EL (cell line): ENCODE measurements at regions not wholly inside any gene's neighbourhood (a gene's known extent, or its start where the extent isn't known, plus 50 kb on each side); places are given as distances from the start of the nearest gene placed in this dataset.
"Not testable (repeated sequence)": the region's sequence is repeated elsewhere in the genome, so short reads cannot be mapped to it uniquely, and the experiment has no call there.

Experiments
- DNase-seq: peaks from one replicate; pipeline ENCODE4 v3.0.0-alpha.2; 2016

DNA sequence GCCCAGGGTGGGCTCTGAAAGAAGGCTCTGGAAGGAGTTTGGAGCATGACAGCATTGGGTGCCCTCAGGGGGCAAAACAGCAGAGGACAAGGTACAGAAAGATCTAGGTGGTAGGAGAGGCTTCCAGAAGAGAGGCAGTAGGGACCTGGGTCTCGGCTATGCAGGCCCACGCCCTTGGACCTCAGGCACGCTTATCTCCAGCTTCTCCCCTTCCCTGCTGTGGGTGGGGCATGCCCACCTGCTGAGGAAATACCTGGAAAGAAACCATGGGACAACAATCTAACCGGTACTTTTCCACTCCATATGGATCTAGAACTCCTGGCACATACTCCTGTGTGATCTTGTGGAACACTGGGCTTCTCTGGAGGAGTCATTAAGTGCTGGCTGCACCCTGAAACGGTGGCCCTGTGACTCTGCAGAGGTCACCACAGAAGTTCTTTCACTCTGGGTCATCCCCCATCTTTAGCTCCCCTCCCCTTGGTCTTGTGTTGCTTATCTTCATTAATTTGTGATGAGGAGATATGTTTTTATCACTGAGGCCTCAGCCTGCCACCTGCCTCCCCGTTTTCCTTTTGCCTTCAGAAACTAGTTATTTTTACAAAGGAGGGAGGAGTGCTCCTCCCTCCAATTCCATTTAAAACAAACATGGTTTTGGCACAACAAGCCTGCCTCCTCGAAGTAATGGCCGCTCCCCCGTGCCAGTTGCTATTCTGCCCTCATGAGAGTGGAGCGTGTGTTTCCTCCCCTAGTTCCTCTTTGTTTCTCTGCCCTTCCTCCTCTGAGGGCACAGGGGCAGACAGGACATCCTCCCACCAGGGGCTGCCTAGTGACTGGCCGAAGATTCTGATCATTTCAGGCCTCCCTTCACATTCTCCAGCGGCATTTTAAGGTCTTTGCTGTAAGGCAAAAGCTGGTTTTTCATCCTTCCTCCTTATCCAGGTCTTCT lies 78.0 kb upstream of the ATP5PO start:
- DNase-seq = no peak

DNA sequence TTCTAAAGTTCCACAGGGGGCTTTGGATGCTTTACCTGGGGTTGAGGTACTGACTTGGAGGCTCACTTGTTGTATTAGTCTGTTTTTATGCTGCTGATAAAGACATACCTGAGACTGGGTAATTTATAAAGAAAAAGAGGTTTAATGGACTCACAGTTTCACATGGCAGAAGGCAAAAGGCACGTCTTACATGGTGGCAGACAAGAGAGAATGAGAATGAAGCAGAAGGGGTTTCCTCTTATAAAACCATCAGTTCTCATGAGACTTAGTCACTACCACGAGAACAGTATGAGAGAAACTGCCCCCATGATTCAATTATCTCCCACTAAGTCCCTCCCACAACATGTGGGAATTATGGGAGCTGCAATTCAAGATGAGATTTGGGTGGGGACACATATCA lies 76.8 kb upstream of the ATP5PO start:
- not testable (repeated sequence) for DNase-seq

DNA sequence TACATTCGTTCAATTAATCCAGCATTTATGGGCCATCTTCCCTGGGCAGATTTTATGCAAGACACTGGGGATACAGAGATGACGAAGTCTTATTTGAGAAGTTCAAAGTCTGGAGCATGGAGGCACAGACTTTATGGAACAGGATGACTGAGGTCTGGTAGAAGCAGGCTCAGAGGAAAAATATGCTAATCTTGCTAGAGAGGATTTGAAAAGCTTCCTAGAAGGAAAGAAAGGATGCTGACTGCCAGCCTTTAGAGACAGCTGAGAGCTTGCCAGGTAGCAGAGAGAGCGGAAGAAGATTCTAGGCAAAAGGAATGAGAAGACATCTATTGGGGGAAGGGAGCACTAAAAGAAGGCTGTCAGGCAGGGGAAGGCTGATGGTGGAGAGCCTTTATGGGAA lies 75.5 kb upstream of the ATP5PO start:
- no peak for DNase-seq

DNA sequence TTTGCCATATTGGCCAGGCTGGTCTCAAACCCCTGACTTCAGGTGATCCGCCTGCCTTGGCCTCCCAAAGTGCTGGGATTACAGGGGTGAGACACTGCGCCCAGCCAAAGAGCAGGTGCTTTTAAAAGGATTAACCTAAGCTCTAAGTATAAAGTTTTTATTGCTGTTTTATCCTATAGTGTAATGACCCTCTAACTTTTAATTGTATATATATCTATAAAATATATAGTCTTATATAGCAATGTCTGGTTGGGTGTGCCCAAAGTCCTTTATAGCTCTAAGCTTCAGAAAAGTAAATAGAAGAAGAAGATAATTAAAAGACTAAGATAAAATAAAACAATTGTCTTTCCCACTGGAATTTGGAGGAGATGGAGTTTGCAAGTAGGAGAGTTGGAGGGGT lies 73.8 kb upstream of the ATP5PO start:
- no peak for DNase-seq

DNA sequence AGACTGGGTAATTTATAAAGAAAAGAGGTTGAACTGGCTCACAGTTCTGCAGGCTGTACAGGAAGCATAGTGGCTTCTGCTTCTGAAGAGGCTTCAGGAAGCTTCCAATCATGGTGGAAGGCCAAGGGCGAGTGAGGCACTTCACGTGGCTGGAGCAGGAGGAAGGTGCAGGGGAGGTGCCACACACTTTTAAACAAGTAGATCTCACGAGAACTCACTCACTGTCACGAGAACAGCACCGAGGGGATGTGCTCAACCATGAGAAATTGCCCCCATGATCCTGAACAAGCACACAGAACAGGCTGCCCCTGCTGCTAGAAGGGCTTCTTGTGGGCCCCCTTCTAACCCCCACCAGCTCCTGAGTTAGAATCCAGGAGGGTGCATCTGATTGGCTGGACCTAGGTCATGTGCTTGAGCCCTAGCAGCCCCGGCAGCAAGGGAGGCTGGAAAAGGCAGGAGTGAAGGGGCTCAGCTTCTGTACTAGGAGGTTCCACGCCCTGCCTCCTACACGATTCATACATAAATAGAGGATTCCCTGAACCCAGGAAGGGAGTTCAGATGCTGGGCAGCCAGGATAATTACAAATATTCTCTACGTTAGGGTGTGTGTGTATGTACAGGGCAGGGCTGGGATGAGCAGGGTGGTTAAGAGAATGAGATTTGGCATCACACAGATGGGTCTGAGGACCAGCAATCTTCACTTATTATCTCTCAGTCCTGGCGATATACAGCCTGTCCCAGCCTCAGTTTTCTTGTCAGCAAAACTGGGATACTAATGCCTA lies 72.8 kb upstream of the ATP5PO start:
- no peak for DNase-seq

DNA sequence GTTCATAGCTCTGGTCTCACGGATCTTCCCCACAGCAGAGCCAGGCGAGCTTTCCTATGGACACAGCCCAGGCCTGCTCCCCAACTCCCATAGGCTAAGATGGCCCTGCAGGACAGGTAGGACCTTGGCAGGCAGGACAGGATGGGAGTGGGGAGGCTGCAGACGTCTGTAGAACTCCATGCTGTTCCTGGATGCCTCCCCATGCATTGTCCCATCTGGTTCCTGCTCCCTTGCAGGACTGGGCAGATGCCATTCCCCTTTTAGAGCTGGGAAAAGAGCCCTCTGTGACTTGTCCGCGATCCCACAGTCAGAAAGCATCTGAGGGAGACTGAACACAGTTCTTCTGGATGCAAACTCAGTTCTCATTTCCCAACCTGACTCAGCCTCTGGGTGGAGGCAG lies 71.9 kb upstream of the ATP5PO start:
- DNase-seq = no peak

DNA sequence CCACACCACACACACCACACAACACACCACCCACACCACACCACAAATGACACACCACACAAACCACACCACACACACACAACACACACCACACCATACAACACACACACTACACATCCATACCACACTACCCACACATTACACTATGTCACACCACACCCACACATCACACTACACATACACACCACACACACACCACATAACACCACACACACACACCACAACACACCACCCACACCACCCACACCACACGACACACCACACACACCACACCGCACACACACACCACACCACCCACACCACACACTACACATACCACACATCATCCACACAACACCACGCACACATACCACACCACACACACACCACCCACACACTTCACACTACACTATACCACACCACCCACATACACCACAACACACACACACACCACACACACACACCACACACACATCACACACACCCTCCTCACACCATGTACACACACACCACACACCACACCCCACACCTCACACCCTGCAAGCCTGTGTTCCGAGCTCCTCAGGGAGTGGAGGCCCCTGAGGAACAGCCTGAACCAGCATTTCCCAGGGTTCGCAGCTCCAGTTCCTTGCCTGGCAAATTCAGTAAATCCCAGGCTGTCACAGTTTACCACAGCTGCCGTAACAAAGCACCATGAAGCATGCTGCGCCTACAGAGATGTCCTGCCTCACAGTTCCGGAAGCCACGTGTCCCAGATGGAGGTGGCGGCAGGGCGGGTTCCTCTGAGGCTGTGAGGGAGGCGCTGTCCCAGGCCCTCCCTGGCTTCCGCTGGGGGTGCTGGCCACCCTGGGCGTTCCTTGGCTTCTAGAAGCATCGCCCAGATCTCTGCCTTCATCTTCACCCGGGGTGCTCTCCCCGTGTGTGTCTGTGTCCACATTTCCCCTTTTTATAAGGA lies 69.8 kb upstream of the ATP5PO start:
- no peak for DNase-seq

DNA sequence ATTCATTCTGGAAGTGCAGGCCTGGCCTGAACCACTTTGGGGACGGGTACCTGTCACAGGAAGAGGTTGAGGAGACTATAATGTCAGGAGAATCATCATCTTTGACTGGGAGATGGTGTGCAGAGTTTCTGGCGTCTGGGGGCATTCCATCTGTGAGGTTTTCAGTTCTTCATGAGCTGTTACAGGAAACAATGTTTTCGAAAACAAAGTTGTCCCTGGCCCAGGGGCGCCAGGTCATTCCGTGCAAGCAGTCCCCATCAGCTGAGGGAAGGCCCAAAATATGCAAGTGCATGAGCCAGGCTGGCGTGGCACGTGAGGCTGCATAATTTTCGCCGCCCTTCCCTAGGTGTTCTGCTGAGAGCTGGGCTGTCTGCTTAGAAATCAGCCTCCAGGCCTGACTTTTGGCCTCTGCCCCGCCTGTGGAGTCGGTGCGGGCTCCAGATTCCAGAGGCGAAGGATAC lies 68.4 kb upstream of the ATP5PO start:
- DNase-seq = no peak

DNA sequence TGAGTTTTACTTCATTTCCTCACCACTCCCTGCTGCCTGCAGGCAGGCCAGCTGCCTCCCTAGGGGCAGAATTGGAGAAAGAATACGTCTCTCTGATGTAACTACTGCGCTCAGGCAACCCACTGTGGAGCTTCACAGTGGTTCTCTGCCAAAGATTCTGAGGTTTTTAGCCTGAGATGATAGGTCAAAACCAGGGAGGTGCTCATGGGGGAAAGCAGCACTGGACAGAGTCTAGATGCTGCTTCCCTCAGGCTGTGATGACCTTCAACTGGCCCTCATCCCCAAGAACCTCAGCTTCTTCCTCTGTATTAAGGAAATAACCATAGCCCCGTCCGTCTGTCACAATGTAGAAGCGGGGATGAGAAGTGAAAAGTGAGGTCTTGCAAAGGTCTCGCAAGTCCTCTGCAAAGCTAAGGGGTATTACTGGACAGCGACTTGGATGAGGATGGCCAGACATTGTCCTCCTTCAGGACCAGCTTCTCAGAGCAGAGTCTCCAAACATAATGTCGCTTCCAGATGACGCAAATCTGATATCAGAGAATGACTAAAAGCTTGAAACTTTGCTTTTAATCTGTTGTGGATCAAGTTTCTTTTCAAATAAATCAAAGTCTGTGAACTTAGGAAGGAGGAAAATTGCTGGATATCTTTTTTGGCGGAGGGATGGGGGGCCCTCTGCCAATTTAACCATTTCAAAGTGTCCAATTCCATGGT lies 65.9 kb upstream of the ATP5PO start:
- DNase-seq = no peak

DNA sequence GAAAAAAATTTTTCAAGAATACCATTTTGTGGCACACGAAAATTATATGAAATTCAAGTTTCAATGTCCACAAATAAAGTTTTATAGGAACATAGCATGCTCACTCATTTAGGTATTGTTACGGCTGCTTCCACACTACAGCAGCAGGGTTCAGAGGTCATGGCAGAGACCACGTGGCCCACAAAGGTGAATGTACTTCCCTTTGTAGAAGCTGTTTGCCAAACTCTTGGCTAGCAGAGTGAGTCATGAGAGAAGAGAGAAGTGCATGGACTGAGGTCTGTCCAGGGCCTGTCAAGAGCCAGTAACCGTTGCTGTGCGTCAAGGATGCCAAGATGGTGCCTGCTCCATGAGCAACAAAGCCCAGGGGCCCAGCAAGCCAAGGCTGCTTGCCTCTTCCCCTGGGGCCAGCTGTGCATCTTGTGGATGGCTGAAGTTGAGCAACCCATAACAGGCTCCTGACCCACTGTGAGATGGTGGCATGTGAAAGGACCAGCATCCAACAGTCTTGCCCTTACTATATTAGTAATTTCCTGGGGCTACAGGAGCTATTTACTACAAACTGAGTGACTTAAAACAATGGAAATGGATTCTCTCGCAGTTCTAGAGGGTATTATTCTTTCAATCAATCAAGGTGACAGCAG lies 64.8 kb upstream of the ATP5PO start:
- DNase-seq = no peak

DNA sequence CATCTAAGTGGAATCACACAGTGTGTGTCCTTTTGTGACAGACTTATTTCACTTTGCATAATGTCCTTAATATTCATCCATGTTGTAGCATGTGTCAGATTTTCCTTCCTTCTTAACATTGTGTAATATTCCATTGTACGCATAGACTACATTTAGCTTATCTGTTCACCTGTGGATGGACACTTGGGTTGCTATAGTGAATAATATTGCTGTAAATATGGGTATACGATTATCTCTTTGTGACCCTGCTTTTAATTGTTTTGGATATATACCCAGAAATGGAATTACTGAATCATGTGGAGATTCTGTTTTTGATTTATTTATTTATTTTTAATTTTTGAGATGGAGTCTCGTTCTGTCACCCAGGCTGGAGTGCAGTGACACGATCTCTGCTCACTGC lies 63.0 kb upstream of the ATP5PO start:
- no peak for DNase-seq

DNA sequence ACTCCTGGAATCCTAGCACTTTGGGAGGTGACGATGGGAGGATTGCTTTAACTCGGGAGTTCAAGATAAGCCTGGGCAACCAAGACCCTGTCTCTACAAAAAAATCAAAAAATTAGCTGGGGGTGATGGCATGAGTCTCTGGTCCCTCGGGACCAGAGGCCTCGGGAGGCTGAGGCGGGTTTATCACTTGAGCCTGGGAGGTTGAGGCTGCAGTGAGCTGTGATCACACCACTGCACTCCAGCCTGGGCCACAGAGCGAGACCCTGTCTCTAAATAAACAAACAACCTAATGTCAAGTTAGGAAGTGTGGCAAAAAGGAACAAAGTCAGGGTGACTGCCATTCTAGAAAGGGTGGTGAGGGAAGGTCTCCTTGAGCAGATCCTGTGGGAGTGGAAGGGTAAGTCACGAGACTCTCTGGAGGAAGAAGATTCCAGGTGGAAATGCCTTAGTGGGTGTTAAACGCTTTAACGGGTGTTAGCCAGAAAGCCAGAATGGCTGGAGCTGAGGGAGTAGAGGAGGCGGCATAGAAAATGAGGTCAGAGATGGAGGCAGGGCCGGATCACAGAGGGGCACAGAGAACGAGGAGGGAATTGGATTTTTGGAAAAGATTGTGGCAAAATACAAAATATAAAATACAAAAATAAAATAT lies 62.2 kb upstream of the ATP5PO start:
- no peak for DNase-seq

DNA sequence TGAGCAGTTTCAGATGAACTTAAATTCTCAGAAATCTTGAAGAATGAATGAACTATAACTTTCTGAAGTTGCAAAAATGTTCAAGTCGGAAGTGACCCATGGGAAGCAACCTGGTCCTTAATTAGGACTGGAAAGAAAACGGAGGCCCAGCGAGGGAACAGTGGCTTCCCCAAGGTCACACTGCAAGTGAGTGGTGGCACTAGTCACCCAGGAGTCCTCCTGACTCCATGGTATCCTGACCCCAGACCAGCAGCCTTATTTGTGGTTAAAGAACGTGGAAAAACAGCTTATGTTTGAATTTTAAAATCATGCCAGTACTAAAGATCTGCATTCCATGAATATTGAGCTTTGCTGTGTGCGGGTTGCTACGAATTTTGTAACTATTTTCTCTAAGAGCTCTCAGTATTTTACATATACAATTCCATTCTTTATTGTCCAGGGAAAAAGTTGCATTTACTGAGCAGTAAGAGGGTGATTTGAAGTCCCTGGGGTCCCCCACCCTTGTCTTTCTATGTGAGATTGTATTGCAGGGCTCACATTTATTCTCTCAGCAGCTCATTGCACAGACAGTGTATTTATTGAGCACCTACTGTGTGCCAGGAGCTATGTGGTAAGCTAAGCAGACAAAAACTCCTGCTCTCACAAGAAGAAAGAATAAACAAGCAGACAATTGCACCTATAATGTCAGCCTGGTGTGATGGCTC lies 61.6 kb upstream of the ATP5PO start:
- no peak for DNase-seq

DNA sequence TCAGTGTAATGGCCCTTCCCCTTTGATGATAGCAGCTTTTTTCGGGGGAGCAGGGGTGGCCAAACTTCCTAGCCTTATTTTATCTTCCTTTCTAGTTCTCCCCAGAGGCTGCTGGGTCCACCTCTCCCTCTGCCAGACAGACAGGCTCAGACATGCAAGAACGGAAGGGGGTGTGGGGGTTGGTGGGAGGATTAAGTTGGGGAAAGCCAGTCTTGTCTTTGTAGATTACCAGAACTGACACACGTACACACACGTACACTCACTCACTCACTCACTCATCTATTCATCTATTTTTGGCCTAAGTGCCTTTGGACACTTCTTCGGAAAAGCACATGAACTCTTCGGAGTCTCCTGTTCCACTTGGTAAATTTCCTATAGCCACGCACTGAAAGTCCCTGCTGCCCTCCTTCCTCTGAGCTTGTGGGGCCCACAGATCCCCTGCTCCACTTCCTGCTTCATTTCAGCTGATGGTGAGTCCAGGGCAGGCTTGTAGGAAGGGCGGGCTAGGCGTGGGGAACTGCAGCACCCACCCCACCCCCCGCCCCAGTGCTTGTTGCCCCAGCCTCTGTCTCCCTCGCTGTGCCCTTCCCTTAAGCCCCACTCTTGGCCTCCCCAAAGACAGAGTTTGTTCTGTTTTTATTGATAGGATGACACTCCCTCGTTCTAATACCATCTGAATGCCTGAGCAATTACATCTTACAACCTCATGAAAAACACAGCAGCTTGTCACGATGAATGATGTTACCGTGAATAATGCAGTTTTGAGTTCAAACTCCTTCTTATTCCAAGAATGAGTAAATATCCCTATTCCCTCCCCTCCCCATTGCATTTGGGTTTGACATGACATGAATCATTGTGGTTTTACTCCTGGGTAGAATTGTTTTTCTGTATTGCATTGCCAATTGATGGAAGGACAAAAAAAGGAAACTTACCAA lies 60.7 kb upstream of the ATP5PO start:
- DNase-seq = peak; percentile 98

DNA sequence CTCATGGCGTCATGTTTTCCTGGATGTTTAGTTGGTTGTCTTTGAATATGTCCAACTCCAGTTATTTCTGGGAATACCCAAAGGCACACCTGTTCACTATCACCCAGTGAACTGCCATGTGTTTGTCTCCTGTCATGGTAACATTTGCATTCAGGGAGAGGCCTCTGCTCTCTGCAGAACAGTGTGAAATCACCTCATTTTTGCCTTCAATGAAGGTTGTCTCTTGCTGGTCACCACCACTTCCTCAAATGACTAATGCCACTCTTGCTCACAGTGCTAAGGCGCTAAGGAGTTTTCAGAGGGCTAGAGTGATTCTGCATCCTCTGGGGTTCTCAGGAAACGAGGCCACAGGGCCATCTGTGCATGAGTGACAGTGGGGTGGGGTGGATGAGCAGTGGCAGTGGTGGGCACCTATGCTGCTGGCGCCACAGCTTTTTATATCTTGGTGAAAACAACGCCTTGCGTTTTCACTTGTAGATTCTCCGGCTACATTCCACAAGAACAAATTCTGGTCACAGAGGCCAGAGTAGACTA lies 60.0 kb upstream of the ATP5PO start:
- DNase-seq = peak; percentile 63

DNA sequence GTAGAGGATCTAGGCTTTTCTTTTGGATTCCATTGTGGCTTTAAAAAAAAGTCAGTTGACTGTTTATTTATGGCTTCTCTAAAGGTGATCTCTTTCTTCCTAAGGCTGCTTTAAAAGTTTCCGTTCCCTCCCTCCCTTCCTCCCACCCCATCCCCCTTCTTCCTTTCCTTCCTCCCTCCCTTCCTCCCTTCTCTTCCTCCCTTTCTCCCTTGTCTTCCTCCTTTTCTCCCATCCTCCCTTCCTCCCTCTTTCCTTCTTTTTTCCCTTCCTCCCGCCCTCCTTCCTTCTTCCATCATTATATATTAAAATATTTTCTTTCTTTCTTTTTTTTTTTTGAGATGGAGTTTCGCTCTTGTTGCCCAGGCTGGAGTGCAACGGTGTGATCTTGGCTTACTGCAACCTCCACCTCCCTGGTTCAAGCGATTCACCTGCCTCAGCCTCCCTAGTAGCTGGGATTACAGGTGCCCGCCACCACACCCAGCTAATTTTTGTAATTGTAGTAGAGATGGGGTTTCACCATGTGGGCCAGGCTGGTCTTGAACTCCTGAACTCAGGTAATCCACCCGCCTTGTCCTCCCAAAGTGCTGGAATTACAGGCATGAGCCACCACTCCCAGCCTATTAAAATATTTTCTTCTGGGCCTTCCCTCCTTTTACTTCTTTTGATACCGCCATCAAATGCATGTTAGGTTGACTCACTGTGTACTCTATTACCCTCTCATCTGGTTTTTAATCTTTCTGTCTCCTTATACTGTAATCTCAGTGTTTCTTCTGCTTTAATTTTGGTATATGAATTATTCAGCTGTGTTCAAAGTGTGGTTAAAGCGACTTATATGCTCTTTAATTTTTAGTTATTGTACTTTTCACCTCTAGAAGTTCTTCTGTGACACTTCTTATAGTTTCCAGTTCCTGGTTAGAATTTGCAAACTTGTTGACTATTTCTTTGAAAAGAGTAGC lies 59.2 kb upstream of the ATP5PO start:
- DNase-seq = no peak

DNA sequence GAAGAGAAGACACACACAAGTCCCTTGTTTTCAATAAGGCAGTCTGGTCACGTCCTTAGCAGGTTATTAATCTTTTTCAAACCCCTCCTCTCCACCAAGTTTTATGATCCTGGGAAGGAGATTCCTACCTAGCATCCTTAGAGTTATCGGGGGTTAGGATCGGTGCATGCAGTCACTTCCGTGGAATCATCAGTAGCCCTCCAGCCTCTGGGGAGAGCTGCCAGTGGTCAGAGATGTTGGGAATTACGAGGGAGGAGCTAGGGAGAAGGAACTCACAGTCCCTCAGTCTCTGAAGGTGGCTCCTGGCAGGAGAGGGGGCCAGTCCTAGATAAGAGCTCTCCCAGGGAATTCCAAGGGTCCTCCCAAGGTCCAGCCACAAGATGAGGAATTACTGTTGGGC lies 57.7 kb upstream of the ATP5PO start:
- DNase-seq = no peak

DNA sequence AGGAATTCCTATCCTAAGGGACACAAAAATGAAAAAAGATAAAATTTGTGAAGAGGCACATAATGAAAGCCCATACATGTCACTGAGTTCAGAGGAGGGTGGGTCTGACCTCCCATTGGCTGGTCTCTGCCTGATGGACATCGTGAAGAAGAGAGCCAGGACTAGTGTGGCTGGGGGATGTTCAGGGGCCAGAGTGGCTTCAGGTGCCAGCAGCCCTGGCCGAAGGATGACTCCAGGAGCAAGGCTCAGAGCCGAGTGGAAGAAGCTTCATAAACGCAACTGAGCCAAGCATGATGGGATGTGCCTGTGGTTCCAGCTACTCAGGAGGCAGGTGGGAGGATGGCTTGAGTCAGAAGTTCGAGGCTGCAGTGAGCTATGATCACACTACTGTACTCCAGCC lies 56.9 kb upstream of the ATP5PO start:
- DNase-seq = no peak
